ENCODE measurements at regions not wholly inside any gene's neighbourhood (a gene's known extent, or its start where the extent isn't known, plus 50 kb on each side); places are given as distances from the start of the nearest gene placed in this dataset.

DNA sequence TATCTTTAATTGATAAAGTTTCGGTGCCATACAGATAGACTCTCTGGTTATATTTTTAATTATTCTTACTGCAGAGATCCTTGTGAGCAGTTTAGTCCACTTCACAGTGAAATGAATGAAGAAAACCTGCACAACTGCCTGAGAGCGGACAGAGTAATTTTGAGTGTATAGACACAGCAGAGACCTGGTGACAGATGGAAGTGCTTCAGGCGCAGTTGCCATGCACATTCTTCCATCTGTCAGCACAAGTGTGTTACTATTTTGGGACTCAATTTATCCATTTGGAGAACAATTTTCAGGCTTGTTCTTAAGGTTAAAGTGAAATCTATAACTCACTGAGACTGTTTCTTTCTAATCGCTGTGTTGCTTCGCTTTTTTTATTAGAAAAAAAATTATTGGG is 147.8 kb upstream of the SPHKAP start:
- Mint-ChIP-seq H3K4me1 (ENCODE audit: low read depth, unreplicated experiment) (peaks cover 27% of the 10 kb centered on the region), H3K9me3 (ENCODE audit: unreplicated experiment) (peaks cover 25% of the 10 kb centered on the region), H3K27me3 (ENCODE audit: unreplicated experiment) (peaks cover 5% of the 10 kb centered on the region), H3K27ac (ENCODE audit: unreplicated experiment) (peak overlapping the region; percentile 94), H3K36me3 (ENCODE audit: unreplicated experiment) (peaks cover 38% of the 10 kb centered on the region), H3K4me3 (ENCODE audit: unreplicated experiment) (peak overlapping the region; percentile 76)
- TF ChIP-seq CTCF (IDR thresholded peaks at IDR 0.05; ENCODE audit: partially characterized antibody, unreplicated experiment), result no peak
- DNase-seq, result no peak

- Mint-ChIP-seq H3K4me3 (ENCODE audit: unreplicated experiment) (no peak overlapping the region), H3K36me3 (ENCODE audit: unreplicated experiment) (peaks cover 2% of the 10 kb centered on the region), H3K9me3 (ENCODE audit: unreplicated experiment) (peaks cover 4% of the 10 kb centered on the region), H3K4me1 (ENCODE audit: low read depth, unreplicated experiment) (peaks cover 12% of the 10 kb centered on the region), H3K27me3 (ENCODE audit: unreplicated experiment) (peaks cover 1% of the 10 kb centered on the region), H3K27ac (ENCODE audit: unreplicated experiment) (no peak overlapping the region)
- no peak for TF ChIP-seq CTCF (IDR thresholded peaks at IDR 0.05; ENCODE audit: partially characterized antibody, unreplicated experiment)
- no peak for DNase-seq
These were observed 139.5 kb upstream of the SPHKAP start for GRCh38 chr2:228321015-228321414.

- TF ChIP-seq CTCF (IDR thresholded peaks at IDR 0.05; ENCODE audit: partially characterized antibody, unreplicated experiment), result peak; percentile 68
- Mint-ChIP-seq H3K27me3 (ENCODE audit: unreplicated experiment) (peaks cover 1% of the 10 kb centered on the region), H3K9me3 (ENCODE audit: unreplicated experiment) (peaks cover 3% of the 10 kb centered on the region), H3K4me3 (ENCODE audit: unreplicated experiment) (no peak overlapping the region), H3K27ac (ENCODE audit: unreplicated experiment) (peak overlapping the region; percentile 34), H3K4me1 (ENCODE audit: low read depth, unreplicated experiment) (peaks cover 12% of the 10 kb centered on the region), H3K36me3 (ENCODE audit: unreplicated experiment) (no peaks in the 10 kb centered on the region)
- DNase-seq, result peak; percentile 59
These were observed 136.7 kb upstream of the SPHKAP start for GRCh38 chr2:228318218-228318617.

- no peak for TF ChIP-seq CTCF (IDR thresholded peaks at IDR 0.05; ENCODE audit: partially characterized antibody, unreplicated experiment)
- H3K9me3 Mint-ChIP-seq (ENCODE audit: unreplicated experiment), result no peaks in the 10 kb centered on the region
- no peak overlapping the region for H3K27ac Mint-ChIP-seq (ENCODE audit: unreplicated experiment)
- no peak for DNase-seq
- no peaks in the 10 kb centered on the region for H3K27me3 Mint-ChIP-seq (ENCODE audit: unreplicated experiment)
- no peak overlapping the region for H3K4me3 Mint-ChIP-seq (ENCODE audit: unreplicated experiment)
- H3K36me3 Mint-ChIP-seq (ENCODE audit: unreplicated experiment), result no peaks in the 10 kb centered on the region
- H3K4me1 Mint-ChIP-seq (ENCODE audit: low read depth, unreplicated experiment), result no peaks in the 10 kb centered on the region
These were observed 130.7 kb upstream of the SPHKAP start for GRCh38 chr2:228312172-228312571.

DNA sequence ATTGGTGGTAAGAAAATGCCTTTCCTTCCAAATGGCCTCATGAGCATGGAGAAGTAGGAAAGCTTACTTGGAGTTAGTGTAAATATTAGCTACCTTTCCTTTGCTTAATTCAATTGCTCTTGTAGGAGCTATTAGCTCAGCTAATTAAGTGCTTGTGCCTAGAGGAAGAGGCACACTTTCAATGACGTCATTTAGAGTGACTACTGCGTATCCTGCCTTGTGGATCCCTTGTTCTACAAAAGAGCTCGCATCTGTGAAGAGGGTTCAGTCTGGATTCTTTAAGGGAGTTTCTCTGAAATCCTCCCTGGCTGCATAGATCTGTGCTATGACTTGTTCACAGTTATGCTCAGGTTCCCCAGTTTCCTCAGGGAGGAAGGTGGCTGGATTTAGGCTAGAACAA is 122.5 kb upstream of the SPHKAP start:
- Mint-ChIP-seq H3K27ac (ENCODE audit: unreplicated experiment) (no peak overlapping the region), H3K4me1 (ENCODE audit: low read depth, unreplicated experiment) (no peaks in the 10 kb centered on the region), H3K9me3 (ENCODE audit: unreplicated experiment) (no peaks in the 10 kb centered on the region), H3K36me3 (ENCODE audit: unreplicated experiment) (no peaks in the 10 kb centered on the region), H3K4me3 (ENCODE audit: unreplicated experiment) (no peak overlapping the region), H3K27me3 (ENCODE audit: unreplicated experiment) (no peaks in the 10 kb centered on the region)
- no peak for TF ChIP-seq CTCF (IDR thresholded peaks at IDR 0.05; ENCODE audit: partially characterized antibody, unreplicated experiment)
- no peak for DNase-seq
